ENCODE measurements at regions not wholly inside any gene's neighbourhood (a gene's known extent, or its start where the extent isn't known, plus 50 kb on each side); places are given as distances from the start of the nearest gene placed in this dataset.

- Histone ChIP-seq H3K4me3 (ENCODE audit: low read length) (no peak overlapping the region), H3K27ac (ENCODE audit: low read length) (no peak overlapping the region), H3K27me3 (ENCODE audit: control insufficient read depth, insufficient read depth, low read length) (no peaks in the 10 kb centered on the region), H3K9me3 (ENCODE audit: control insufficient read depth, insufficient read depth, low read length) (no peaks in the 10 kb centered on the region), H3K4me1 (ENCODE audit: control insufficient read depth, insufficient read depth, low read length) (0 out of 2 replicates have a peak, but pooled peaks cover 1% of the 10 kb centered on the region), H3K36me3 (ENCODE audit: control insufficient read depth, insufficient read depth, low read length) (no peaks in the 10 kb centered on the region)
- WGBS (ENCODE audit: insufficient coverage, insufficient read length): no CpG with 5 or more reads among the region's 3 CpGs
- no peak for DNase-seq (ENCODE audit: low read depth, low spot score)
Observed at GRCh38 chr2:71990826-71991225, 156.8 kb downstream of the CYP26B1 start.

GRCh38 chr2:71990122-71990521, 157.5 kb downstream of the CYP26B1 start:
- Histone ChIP-seq H3K9me3 (ENCODE audit: control insufficient read depth, insufficient read depth, low read length) (no peaks in the 10 kb centered on the region), H3K4me3 (ENCODE audit: low read length) (no peak overlapping the region), H3K27ac (ENCODE audit: low read length) (no peak overlapping the region), H3K36me3 (ENCODE audit: control insufficient read depth, insufficient read depth, low read length) (no peaks in the 10 kb centered on the region), H3K27me3 (ENCODE audit: control insufficient read depth, insufficient read depth, low read length) (no peaks in the 10 kb centered on the region), H3K4me1 (ENCODE audit: control insufficient read depth, insufficient read depth, low read length) (no peaks in the 10 kb centered on the region)
- DNase-seq (ENCODE audit: low read depth, low spot score): no peak
- no CpG with 5 or more reads among the region's 6 CpGs for WGBS (ENCODE audit: insufficient coverage, insufficient read length)

- Histone ChIP-seq H3K9me3 (ENCODE audit: control insufficient read depth, insufficient read depth, low read length) (no peaks in the 10 kb centered on the region), H3K27me3 (ENCODE audit: control insufficient read depth, insufficient read depth, low read length) (no peaks in the 10 kb centered on the region), H3K4me1 (ENCODE audit: control insufficient read depth, insufficient read depth, low read length) (no peaks in the 10 kb centered on the region), H3K27ac (ENCODE audit: low read length) (no peak overlapping the region), H3K4me3 (ENCODE audit: low read length) (no peak overlapping the region), H3K36me3 (ENCODE audit: control insufficient read depth, insufficient read depth, low read length) (no peaks in the 10 kb centered on the region)
- no peak for DNase-seq (ENCODE audit: low read depth, low spot score)
- no CpG with 5 or more reads among the region's 5 CpGs for WGBS (ENCODE audit: insufficient coverage, insufficient read length)
Observed at GRCh38 chr2:71989671-71990070, 158.0 kb downstream of the CYP26B1 start.

- WGBS (ENCODE audit: insufficient coverage, insufficient read length): no CpG with 5 or more reads among the region's 2 CpGs
- DNase-seq (ENCODE audit: low read depth, low spot score): no peak
- H3K36me3 ChIP-seq (ENCODE audit: control insufficient read depth, insufficient read depth, low read length): no peaks in the 10 kb centered on the region
- no peaks in the 10 kb centered on the region for H3K27me3 ChIP-seq (ENCODE audit: control insufficient read depth, insufficient read depth, low read length)
- no peaks in the 10 kb centered on the region for H3K4me1 ChIP-seq (ENCODE audit: control insufficient read depth, insufficient read depth, low read length)
- H3K4me3 ChIP-seq (ENCODE audit: low read length): no peak overlapping the region
- no peak overlapping the region for H3K27ac ChIP-seq (ENCODE audit: low read length)
- H3K9me3 ChIP-seq (ENCODE audit: control insufficient read depth, insufficient read depth, low read length): no peaks in the 10 kb centered on the region
Observed at GRCh38 chr2:71988170-71988569, 159.5 kb downstream of the CYP26B1 start.

GRCh38 chr2:71976685-71977084, 171.0 kb downstream of the CYP26B1 start:
- H3K4me3 ChIP-seq (ENCODE audit: low read length): no peak overlapping the region
- no peaks in the 10 kb centered on the region for H3K27me3 ChIP-seq (ENCODE audit: control insufficient read depth, insufficient read depth, low read length)
- H3K27ac ChIP-seq (ENCODE audit: low read length): no peak overlapping the region
- no CpG with 5 or more reads among the region's 1 CpG for WGBS (ENCODE audit: insufficient coverage, insufficient read length)
- no peaks in the 10 kb centered on the region for H3K4me1 ChIP-seq (ENCODE audit: control insufficient read depth, insufficient read depth, low read length)
- no peaks in the 10 kb centered on the region for H3K36me3 ChIP-seq (ENCODE audit: control insufficient read depth, insufficient read depth, low read length)
- no peaks in the 10 kb centered on the region for H3K9me3 ChIP-seq (ENCODE audit: control insufficient read depth, insufficient read depth, low read length)
- DNase-seq (ENCODE audit: low read depth, low spot score): no peak

- Histone ChIP-seq H3K9me3 (ENCODE audit: control insufficient read depth, insufficient read depth, low read length) (no peaks in the 10 kb centered on the region), H3K36me3 (ENCODE audit: control insufficient read depth, insufficient read depth, low read length) (no peaks in the 10 kb centered on the region), H3K27ac (ENCODE audit: low read length) (no peak overlapping the region), H3K4me3 (ENCODE audit: low read length) (no peak overlapping the region), H3K27me3 (ENCODE audit: control insufficient read depth, insufficient read depth, low read length) (no peaks in the 10 kb centered on the region), H3K4me1 (ENCODE audit: control insufficient read depth, insufficient read depth, low read length) (no peaks in the 10 kb centered on the region)
- DNase-seq (ENCODE audit: low read depth, low spot score): no peak
Observed at GRCh38 chr2:71974846-71975245, 172.8 kb downstream of the CYP26B1 start.

GRCh38 chr2:71971493-71971892, 176.2 kb downstream of the CYP26B1 start:
- H3K27me3 ChIP-seq (ENCODE audit: control insufficient read depth, insufficient read depth, low read length): no peaks in the 10 kb centered on the region
- no peak overlapping the region for H3K27ac ChIP-seq (ENCODE audit: low read length)
- no peak for DNase-seq (ENCODE audit: low read depth, low spot score)
- no peaks in the 10 kb centered on the region for H3K9me3 ChIP-seq (ENCODE audit: control insufficient read depth, insufficient read depth, low read length)
- no peak overlapping the region for H3K4me3 ChIP-seq (ENCODE audit: low read length)
- no peaks in the 10 kb centered on the region for H3K36me3 ChIP-seq (ENCODE audit: control insufficient read depth, insufficient read depth, low read length)
- WGBS (ENCODE audit: insufficient coverage, insufficient read length): no CpG with 5 or more reads among the region's 4 CpGs
- no peaks in the 10 kb centered on the region for H3K4me1 ChIP-seq (ENCODE audit: control insufficient read depth, insufficient read depth, low read length)

- DNase-seq (ENCODE audit: low read depth, low spot score): no peak
Observed at GRCh38 chr2:71965530-71965929, 182.1 kb downstream of the CYP26B1 start.

GRCh38 chr2:71962911-71963694, 184.6 kb downstream of the CYP26B1 start:
- no CpG with 5 or more reads among the region's 10 CpGs for WGBS (ENCODE audit: insufficient coverage, insufficient read length)
- Histone ChIP-seq H3K27ac (ENCODE audit: low read length) (no peak overlapping the region), H3K36me3 (ENCODE audit: control insufficient read depth, insufficient read depth, low read length) (no peaks in the 10 kb centered on the region), H3K9me3 (ENCODE audit: control insufficient read depth, insufficient read depth, low read length) (no peaks in the 10 kb centered on the region), H3K27me3 (ENCODE audit: control insufficient read depth, insufficient read depth, low read length) (no peaks in the 10 kb centered on the region), H3K4me3 (ENCODE audit: low read length) (no peak overlapping the region), H3K4me1 (ENCODE audit: control insufficient read depth, insufficient read depth, low read length) (no peaks in the 10 kb centered on the region)
- DNase-seq (ENCODE audit: low read depth, low spot score): no peak

More at GRCh38 chr2:71965530-71965929, 182.1 kb downstream of the CYP26B1 start:
- Histone ChIP-seq H3K4me1 (ENCODE audit: control insufficient read depth, insufficient read depth, low read length) (no peaks in the 10 kb centered on the region), H3K9me3 (ENCODE audit: control insufficient read depth, insufficient read depth, low read length) (no peaks in the 10 kb centered on the region), H3K27ac (ENCODE audit: low read length) (no peak overlapping the region), H3K27me3 (ENCODE audit: control insufficient read depth, insufficient read depth, low read length) (no peaks in the 10 kb centered on the region), H3K36me3 (ENCODE audit: control insufficient read depth, insufficient read depth, low read length) (no peaks in the 10 kb centered on the region), H3K4me3 (ENCODE audit: low read length) (no peak overlapping the region)
- WGBS (ENCODE audit: insufficient coverage, insufficient read length): no CpG with 5 or more reads among the region's 1 CpG

GRCh38 chr2:71962350-71962749, 185.3 kb downstream of the CYP26B1 start:
- WGBS (ENCODE audit: insufficient coverage, insufficient read length): no CpG with 5 or more reads among the region's 3 CpGs
- Histone ChIP-seq H3K4me1 (ENCODE audit: control insufficient read depth, insufficient read depth, low read length) (no peaks in the 10 kb centered on the region), H3K27me3 (ENCODE audit: control insufficient read depth, insufficient read depth, low read length) (no peaks in the 10 kb centered on the region), H3K4me3 (ENCODE audit: low read length) (no peak overlapping the region), H3K27ac (ENCODE audit: low read length) (no peak overlapping the region), H3K9me3 (ENCODE audit: control insufficient read depth, insufficient read depth, low read length) (no peaks in the 10 kb centered on the region), H3K36me3 (ENCODE audit: control insufficient read depth, insufficient read depth, low read length) (no peaks in the 10 kb centered on the region)
- DNase-seq (ENCODE audit: low read depth, low spot score): no peak

All from iPS DF 6.9 (cell line).